B cell (primary cell): ENCODE measurements at regions not wholly inside any gene's neighbourhood (a gene's known extent, or its start where the extent isn't known, plus 50 kb on each side); places are given as distances from the start of the nearest gene placed in this dataset.

Experiments used
- ATAC-seq: fragments of 200-7000 bp; cut with Tn5 transposase; one replicate; pipeline ENCODE4 v1.10.0; 2021; ENCODE audit warnings: low read depth, mild to moderate bottlenecking, moderate number of reproducible peaks, moderate library complexity
- CTCF ChIA-PET: fragments of 350-600 bp; sonication (Branson Sonifier 250); formaldehyde crosslinking; loops from one replicate; lab custom pipeline; 2021; ENCODE audit warnings: antibody characterized with exemption, inconsistent platforms; lab: Charles Lee
- POLR2A ChIA-PET: fragments of 350-600 bp; sonication (Branson Sonifier 250); formaldehyde crosslinking; loops from one replicate; lab custom pipeline; 2021; ENCODE audit warnings: antibody characterized with exemption; lab: Charles Lee
- DNase-seq: peaks from one replicate; pipeline ENCODE4 v3.0.0; 2013
- H2AFZ ChIP-seq: 2 replicates; pipeline ENCODE4 v1.6.1; 2012; ENCODE audit warnings: mild to moderate bottlenecking, low read depth, low read length; ENCODE audit not compliant: insufficient read depth, poor library complexity, severe bottlenecking
- H3K27ac ChIP-seq, 2 donors: 1 replicate in 1 of 2; 2 replicates in 1 of 2; pipeline ENCODE4 v1.5.1; 2012 to 2013; ENCODE audit warnings: low read length in 2 of 2, mild to moderate bottlenecking in 2 of 2, moderate library complexity in 1 of 2
- H3K27me3 ChIP-seq, 4 experiments: fragments of 200-600 bp in 1 of 4; sonication (generic) in 1 of 4; replicated peaks in 1 of 4; 1 replicate in 2 of 4; 2 replicates in 2 of 4; pipeline versions ENCODE4 v1.6.1 to v1.7.0; 2013 to 2016; ENCODE audit warnings: low read length in 3 of 4, mild to moderate bottlenecking in 2 of 4, mixed read lengths in 1 of 4, moderate library complexity in 1 of 4; ENCODE audit not compliant: insufficient read depth in 4 of 4, control insufficient read depth in 3 of 4; ENCODE audit errors: control extremely low read depth in 1 of 4
- H3K36me3 ChIP-seq, 2 experiments: replicated peaks in 1 of 2; 1 replicate in 1 of 2; 2 replicates in 1 of 2; pipeline versions ENCODE4 v1.6.1 to v1.7.1; 2013; ENCODE audit warnings: low read length in 1 of 2; ENCODE audit not compliant: insufficient read depth in 2 of 2, control insufficient read depth in 1 of 2; ENCODE audit errors: control extremely low read depth in 1 of 2, extremely low read depth in 1 of 2
- H3K4me1 ChIP-seq, 2 donors: fragments of 200-600 bp in 1 of 2; sonication (generic) in 1 of 2; 1 replicate in 1 of 2; 2 replicates in 1 of 2; pipeline versions ENCODE4 v1.5.1 to v1.6.1; 2013 to 2017; ENCODE audit warnings: low read length in 2 of 2; ENCODE audit not compliant: control insufficient read depth in 2 of 2, insufficient read depth in 2 of 2
- H3K4me2 ChIP-seq: replicated peaks from 2 replicates; pipeline ENCODE3; 2012; ENCODE audit warnings: mild to moderate bottlenecking, low read depth, low read length; ENCODE audit not compliant: poor library complexity, severe bottlenecking
- H3K4me3 ChIP-seq, 5 experiments: fragments of 200-600 bp in 1 of 5; sonication (generic) in 1 of 5; 1 replicate in 3 of 5; 2 replicates in 2 of 5; pipeline versions ENCODE4 v1.5.1 to v1.7.0; 2011 to 2016; ENCODE audit warnings: low read length in 4 of 5, mild to moderate bottlenecking in 4 of 5, low read depth in 2 of 5, control low read depth in 1 of 5, moderate library complexity in 1 of 5; ENCODE audit not compliant: insufficient read depth in 1 of 5; ENCODE audit errors: control extremely low read depth in 1 of 5, extremely low read depth in 1 of 5
- H3K79me2 ChIP-seq: fragments of 200-600 bp; sonication (generic); one replicate; pipeline ENCODE4 v1.6.0; 2016; ENCODE audit warnings: low read length; ENCODE audit not compliant: control insufficient read depth, insufficient read depth
- H3K9ac ChIP-seq: fragments of 200-600 bp; sonication (generic); 2 replicates; pipeline ENCODE4 v1.6.1; 2017; ENCODE audit warnings: mild to moderate bottlenecking, low read length, moderate library complexity
- H3K9me3 ChIP-seq, 3 donors: one replicate each; pipeline versions ENCODE4 v1.6.1 to v1.7.1; 2013; ENCODE audit warnings: low read length in 2 of 3; ENCODE audit not compliant: control insufficient read depth in 2 of 3, insufficient read depth in 1 of 3; ENCODE audit errors: control extremely low read depth in 1 of 3
- H4K20me1 ChIP-seq: 2 replicates; pipeline ENCODE4 v1.6.0; 2012; ENCODE audit warnings: mild to moderate bottlenecking, low read length; ENCODE audit not compliant: insufficient read depth, control insufficient read depth, poor library complexity, severe bottlenecking
- H3K27ac Mint-ChIP-seq: one replicate; pipeline ENCODE4 v1.8.0; 2021; ENCODE audit warnings: mixed read lengths
- H3K27me3 Mint-ChIP-seq: one replicate; pipeline ENCODE4 v1.8.0; 2021; ENCODE audit warnings: mixed read lengths
- H3K4me1 Mint-ChIP-seq: one replicate; pipeline ENCODE4 v1.8.0; 2021; ENCODE audit warnings: mixed read lengths
- H3K4me3 Mint-ChIP-seq: one replicate; pipeline ENCODE4 v1.8.0; 2021; ENCODE audit warnings: mixed read lengths
- H3K9me3 Mint-ChIP-seq: one replicate; pipeline ENCODE4 v1.8.0; 2022; ENCODE audit warnings: mixed read lengths; ENCODE audit not compliant: insufficient read depth
- CTCF ChIP-seq: fragments of 200-600 bp; IDR thresholded peaks from one replicate; pipeline ENCODE4 v1.8.0; 2022; ENCODE audit warnings: antibody characterized with exemption, mild to moderate bottlenecking
- EZH2 ChIP-seq: IDR thresholded peaks from 2 replicates; pipeline ENCODE4 v1.6.1; 2012; ENCODE audit warnings: borderline replicate concordance, low read depth, mild to moderate bottlenecking, moderate library complexity, low read length; ENCODE audit not compliant: insufficient read depth, poor library complexity, severe bottlenecking
- WGBS: methylation state at CpG from one replicate; pipeline ENCODE4 v1.1.5; 2013; ENCODE audit warnings: missing lambda C conversion rate; ENCODE audit not compliant: insufficient coverage; 5-methylcytosine and 5-hydroxymethylcytosine counted together
- intact Hi-C: fragments of 100-400 bp; cut with micrococcal nuclease; formaldehyde crosslinking; loops from one replicate; pipeline ENCODE4 v1.10.0; 2022

- intact Hi-C loops, result no loop called here
- no peak overlapping the region for H3K4me3 ChIP-seq
- no peaks in the 10 kb centered on the region for H3K4me1 ChIP-seq
- H3K4me3 Mint-ChIP-seq, result no peak overlapping the region
- H3K27me3 Mint-ChIP-seq, result peaks cover 12% of the 10 kb centered on the region
- H3K36me3 ChIP-seq, result no peaks in the 10 kb centered on the region
- no peak overlapping the region for H3K9ac ChIP-seq
- ChIA-PET CTCF (no interaction called here), POLR2A (no interaction called here)
- TF ChIP-seq CTCF (no peak), EZH2 (no peak)
- WGBS, result no CpG with 5 or more reads among the region's 4 CpGs
- no peak overlapping the region for H3K27ac ChIP-seq
- peaks cover 5% of the 10 kb centered on the region for H3K9me3 Mint-ChIP-seq
- ATAC-seq (no peak), DNase-seq (no peak)
- H3K79me2 ChIP-seq, result no peaks in the 10 kb centered on the region
- H3K9me3 ChIP-seq, result no peaks in the 10 kb centered on the region
- H4K20me1 ChIP-seq, result no peaks in the 10 kb centered on the region
- no peaks in the 10 kb centered on the region for H3K4me1 Mint-ChIP-seq
- H3K4me2 ChIP-seq, result no peak overlapping the region
- H3K27me3 ChIP-seq, result no peaks in the 10 kb centered on the region
- H3K27ac Mint-ChIP-seq, result no peak overlapping the region
- no peak overlapping the region for H2AFZ ChIP-seq
Measured at GRCh38 chr5:96284727-96285389, 148.2 kb downstream of the PCSK1 start.

- Histone ChIP-seq H3K4me2 (no peak overlapping the region), H3K27me3 (no peaks in the 10 kb centered on the region), H3K9me3 (no peaks in the 10 kb centered on the region), H3K4me1 (no peaks in the 10 kb centered on the region), H3K36me3 (no peaks in the 10 kb centered on the region), H4K20me1 (no peaks in the 10 kb centered on the region), H2AFZ (no peak overlapping the region), H3K4me3 (no peak overlapping the region), H3K79me2 (no peaks in the 10 kb centered on the region), H3K27ac (no peak overlapping the region), H3K9ac (no peak overlapping the region)
- Mint-ChIP-seq H3K27ac (no peak overlapping the region), H3K27me3 (peaks cover 12% of the 10 kb centered on the region), H3K9me3 (no peaks in the 10 kb centered on the region), H3K4me1 (no peaks in the 10 kb centered on the region), H3K4me3 (no peak overlapping the region)
- ChIA-PET POLR2A (no interaction called here), CTCF (no interaction called here)
- ATAC-seq (no peak), DNase-seq (no peak)
- intact Hi-C loops, result no loop called here
- WGBS, result 83% methylated on average over 1 of the region's 5 CpGs
- TF ChIP-seq CTCF (no peak), EZH2 (no peak)
Measured at GRCh38 chr5:96283589-96283988, 149.5 kb downstream of the PCSK1 start.
